SK-N-SH treated with all-trans-retinoic acid at 6 μM for 48 hours (cell line): ENCODE measurements at regions not wholly inside any gene's neighbourhood (a gene's known extent, or its start where the extent isn't known, plus 50 kb on each side); places are given as distances from the start of the nearest gene placed in this dataset.
"Not testable (repeated sequence)": the region's sequence is repeated elsewhere in the genome, so short reads cannot be mapped to it uniquely, and the experiment has no call there.

Experiments
- ATAC-seq: fragments of 200-7000 bp; cut with Tn5 transposase; 3 replicates; pipeline ENCODE4 v1.9.1; 2020; ENCODE audit warnings: mild to moderate bottlenecking, moderate library complexity
- ARNTL ChIP-seq: fragments of 450-650 bp; formaldehyde crosslinking; IDR thresholded peaks from 2 replicates; pipeline ENCODE4 v1.5.0; 2020; ENCODE audit warnings: low read depth, mild to moderate bottlenecking, moderate library complexity, borderline replicate concordance
- BACH2 ChIP-seq: fragments of 250-450 bp; sonication (Bioruptor Pico); IDR thresholded peaks from 2 replicates; pipeline ENCODE4 v1.9.0; 2021; ENCODE audit warnings: mild to moderate bottlenecking, borderline replicate concordance
- CSDC2 ChIP-seq: fragments of 250-450 bp; sonication (Bioruptor Pico); IDR thresholded peaks from 2 replicates; pipeline ENCODE4 v1.5.0; 2020; ENCODE audit warnings: mild to moderate bottlenecking, moderate library complexity
- ESRRG ChIP-seq: fragments of 250-450 bp; sonication (Bioruptor Pico); IDR thresholded peaks from 2 replicates; pipeline ENCODE4 v1.6.1; 2021; ENCODE audit warnings: mild to moderate bottlenecking
- ISL1 ChIP-seq: fragments of 250-450 bp; sonication (Bioruptor Pico); IDR thresholded peaks from 2 replicates; pipeline ENCODE4 v2.1.2; 2022; ENCODE audit warnings: mild to moderate bottlenecking, moderate library complexity
- PPARA ChIP-seq: fragments of 250-450 bp; sonication (Bioruptor Pico); IDR thresholded peaks from 2 replicates; pipeline ENCODE4 v1.5.0; 2020; ENCODE audit warnings: mild to moderate bottlenecking, borderline replicate concordance
- RARB ChIP-seq: fragments of 250-450 bp; sonication (Bioruptor Pico); IDR thresholded peaks from 2 replicates; pipeline ENCODE4 v1.8.0; 2021; ENCODE audit warnings: mild to moderate bottlenecking, moderate library complexity
- TCF4 ChIP-seq: fragments of 250-450 bp; sonication (Bioruptor Pico); IDR thresholded peaks from 2 replicates; pipeline ENCODE4 v1.8.0; 2021; ENCODE audit warnings: mild to moderate bottlenecking, moderate library complexity, borderline replicate concordance
- TOX ChIP-seq: fragments of 250-450 bp; sonication (Bioruptor Pico); IDR thresholded peaks from 2 replicates; pipeline ENCODE4 v1.8.0; 2021; ENCODE audit warnings: mild to moderate bottlenecking, moderate library complexity, borderline replicate concordance
- ZC3H10 ChIP-seq: fragments of 250-450 bp; sonication (Bioruptor Pico); IDR thresholded peaks from 2 replicates; pipeline ENCODE4 v1.5.1; 2021; ENCODE audit warnings: mild to moderate bottlenecking, moderate library complexity
- ZFP3 ChIP-seq: fragments of 250-450 bp; sonication (Bioruptor Pico); IDR thresholded peaks from 2 replicates; pipeline ENCODE4 v1.5.0; 2020; ENCODE audit warnings: mild to moderate bottlenecking, moderate library complexity
- ZNF70 ChIP-seq: fragments of 450-650 bp; formaldehyde crosslinking; IDR thresholded peaks from 2 replicates; pipeline ENCODE4 v1.5.0; 2020; ENCODE audit warnings: mild to moderate bottlenecking, moderate library complexity
- ZNF8 ChIP-seq: fragments of 450-650 bp; formaldehyde crosslinking; IDR thresholded peaks from 2 replicates; pipeline ENCODE4 v1.5.0; 2020; ENCODE audit warnings: mild to moderate bottlenecking, moderate library complexity
- TF ChIP-seq, protein P1 (sequence below): fragments of 250-450 bp; sonication (Bioruptor Pico); IDR thresholded peaks from 2 replicates; pipeline ENCODE4 v1.8.0; 2021; ENCODE audit warnings: low read depth, mild to moderate bottlenecking, moderate library complexity, borderline replicate concordance
- TF ChIP-seq, protein P2 (sequence below): fragments of 250-450 bp; sonication (Bioruptor Pico); IDR thresholded peaks from 2 replicates; pipeline ENCODE4 v1.5.0; 2020; ENCODE audit warnings: mild to moderate bottlenecking, moderate library complexity
- TF ChIP-seq, protein P3 (sequence below): fragments of 250-450 bp; sonication (Bioruptor Pico); IDR thresholded peaks from 2 replicates; pipeline ENCODE4 v1.8.0; 2020; ENCODE audit warnings: mild to moderate bottlenecking, moderate library complexity, borderline replicate concordance
- TF ChIP-seq, protein P4 (sequence below): fragments of 250-450 bp; sonication (Bioruptor Pico); IDR thresholded peaks from 2 replicates; pipeline ENCODE4 v1.5.1; 2020; ENCODE audit warnings: low read depth, mild to moderate bottlenecking, moderate library complexity

DNA sequence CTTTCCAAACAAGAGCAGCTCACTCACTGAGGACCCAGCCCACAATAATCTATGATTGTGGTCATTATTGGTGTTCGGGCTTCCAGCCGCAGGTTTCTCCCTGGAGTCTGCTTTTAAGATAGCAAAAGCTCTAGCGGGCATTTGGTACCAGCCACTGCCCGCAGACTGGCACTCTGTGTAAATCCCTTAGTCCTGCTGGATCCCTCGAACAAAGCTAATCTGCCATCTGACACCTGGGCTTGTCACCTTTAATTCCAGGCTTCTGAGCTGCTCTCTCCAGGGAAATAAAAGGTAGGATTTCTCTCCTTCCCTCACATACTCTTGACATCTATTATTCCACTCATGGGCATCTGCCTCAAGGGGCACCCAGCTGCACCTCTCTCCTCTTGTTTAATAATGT, 158.7 kb downstream of the PDCD6IP start (continued):
- TF ChIP-seq, protein P1, sequence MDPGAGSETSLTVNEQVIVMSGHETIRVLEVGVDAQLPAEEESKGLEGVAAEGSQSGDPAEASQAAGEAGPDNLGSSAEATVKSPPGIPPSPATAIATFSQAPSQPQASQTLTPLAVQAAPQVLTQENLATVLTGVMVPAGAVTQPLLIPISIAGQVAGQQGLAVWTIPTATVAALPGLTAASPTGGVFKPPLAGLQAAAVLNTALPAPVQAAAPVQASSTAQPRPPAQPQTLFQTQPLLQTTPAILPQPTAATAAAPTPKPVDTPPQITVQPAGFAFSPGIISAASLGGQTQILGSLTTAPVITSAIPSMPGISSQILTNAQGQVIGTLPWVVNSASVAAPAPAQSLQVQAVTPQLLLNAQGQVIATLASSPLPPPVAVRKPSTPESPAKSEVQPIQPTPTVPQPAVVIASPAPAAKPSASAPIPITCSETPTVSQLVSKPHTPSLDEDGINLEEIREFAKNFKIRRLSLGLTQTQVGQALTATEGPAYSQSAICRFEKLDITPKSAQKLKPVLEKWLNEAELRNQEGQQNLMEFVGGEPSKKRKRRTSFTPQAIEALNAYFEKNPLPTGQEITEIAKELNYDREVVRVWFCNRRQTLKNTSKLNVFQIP (CRISPR knock-in tag) = no peak
- no peak for TF ChIP-seq TOX (CRISPR knock-in tag)
- no peak for TF ChIP-seq TCF4 (CRISPR knock-in tag)
- TF ChIP-seq, protein P2, sequence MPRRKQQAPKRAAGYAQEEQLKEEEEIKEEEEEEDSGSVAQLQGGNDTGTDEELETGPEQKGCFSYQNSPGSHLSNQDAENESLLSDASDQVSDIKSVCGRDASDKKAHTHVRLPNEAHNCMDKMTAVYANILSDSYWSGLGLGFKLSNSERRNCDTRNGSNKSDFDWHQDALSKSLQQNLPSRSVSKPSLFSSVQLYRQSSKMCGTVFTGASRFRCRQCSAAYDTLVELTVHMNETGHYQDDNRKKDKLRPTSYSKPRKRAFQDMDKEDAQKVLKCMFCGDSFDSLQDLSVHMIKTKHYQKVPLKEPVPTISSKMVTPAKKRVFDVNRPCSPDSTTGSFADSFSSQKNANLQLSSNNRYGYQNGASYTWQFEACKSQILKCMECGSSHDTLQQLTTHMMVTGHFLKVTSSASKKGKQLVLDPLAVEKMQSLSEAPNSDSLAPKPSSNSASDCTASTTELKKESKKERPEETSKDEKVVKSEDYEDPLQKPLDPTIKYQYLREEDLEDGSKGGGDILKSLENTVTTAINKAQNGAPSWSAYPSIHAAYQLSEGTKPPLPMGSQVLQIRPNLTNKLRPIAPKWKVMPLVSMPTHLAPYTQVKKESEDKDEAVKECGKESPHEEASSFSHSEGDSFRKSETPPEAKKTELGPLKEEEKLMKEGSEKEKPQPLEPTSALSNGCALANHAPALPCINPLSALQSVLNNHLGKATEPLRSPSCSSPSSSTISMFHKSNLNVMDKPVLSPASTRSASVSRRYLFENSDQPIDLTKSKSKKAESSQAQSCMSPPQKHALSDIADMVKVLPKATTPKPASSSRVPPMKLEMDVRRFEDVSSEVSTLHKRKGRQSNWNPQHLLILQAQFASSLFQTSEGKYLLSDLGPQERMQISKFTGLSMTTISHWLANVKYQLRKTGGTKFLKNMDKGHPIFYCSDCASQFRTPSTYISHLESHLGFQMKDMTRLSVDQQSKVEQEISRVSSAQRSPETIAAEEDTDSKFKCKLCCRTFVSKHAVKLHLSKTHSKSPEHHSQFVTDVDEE (CRISPR knock-in tag) = no peak

DNA sequence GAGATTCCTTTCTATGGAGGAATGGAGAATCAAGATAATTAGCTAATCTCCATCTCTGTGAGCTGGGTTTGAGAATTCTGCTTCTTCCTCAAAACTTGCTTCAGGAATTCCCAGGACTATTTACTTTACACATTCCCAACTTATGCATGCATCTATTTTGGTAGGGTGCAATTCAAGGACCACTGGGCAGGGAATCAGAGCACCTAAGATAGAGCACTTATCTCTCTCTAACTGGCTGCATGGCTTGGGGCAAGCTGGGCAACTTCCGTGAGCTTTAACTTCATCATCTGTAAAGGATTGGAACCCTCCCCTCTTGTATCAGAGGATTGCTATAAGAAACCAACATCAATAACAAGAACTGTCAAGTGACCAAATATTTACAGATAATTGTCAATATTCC, 160.2 kb downstream of the PDCD6IP start:
- no peak for TF ChIP-seq ZNF70 (CRISPR knock-in tag)
- TF ChIP-seq BACH2 (CRISPR knock-in tag) = no peak
- TF ChIP-seq, protein P3, sequence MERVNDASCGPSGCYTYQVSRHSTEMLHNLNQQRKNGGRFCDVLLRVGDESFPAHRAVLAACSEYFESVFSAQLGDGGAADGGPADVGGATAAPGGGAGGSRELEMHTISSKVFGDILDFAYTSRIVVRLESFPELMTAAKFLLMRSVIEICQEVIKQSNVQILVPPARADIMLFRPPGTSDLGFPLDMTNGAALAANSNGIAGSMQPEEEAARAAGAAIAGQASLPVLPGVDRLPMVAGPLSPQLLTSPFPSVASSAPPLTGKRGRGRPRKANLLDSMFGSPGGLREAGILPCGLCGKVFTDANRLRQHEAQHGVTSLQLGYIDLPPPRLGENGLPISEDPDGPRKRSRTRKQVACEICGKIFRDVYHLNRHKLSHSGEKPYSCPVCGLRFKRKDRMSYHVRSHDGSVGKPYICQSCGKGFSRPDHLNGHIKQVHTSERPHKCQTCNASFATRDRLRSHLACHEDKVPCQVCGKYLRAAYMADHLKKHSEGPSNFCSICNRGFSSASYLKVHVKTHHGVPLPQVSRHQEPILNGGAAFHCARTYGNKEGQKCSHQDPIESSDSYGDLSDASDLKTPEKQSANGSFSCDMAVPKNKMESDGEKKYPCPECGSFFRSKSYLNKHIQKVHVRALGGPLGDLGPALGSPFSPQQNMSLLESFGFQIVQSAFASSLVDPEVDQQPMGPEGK = no peak
- no peak for TF ChIP-seq ZNF8 (CRISPR knock-in tag)
- TF ChIP-seq ARNTL (CRISPR knock-in tag) = no peak
- no peak for TF ChIP-seq ESRRG
- TF ChIP-seq, protein P2 (CRISPR knock-in tag) = no peak
- TF ChIP-seq PPARA = no peak
- no peak for TF ChIP-seq ZFP3
- TF ChIP-seq, protein P4, sequence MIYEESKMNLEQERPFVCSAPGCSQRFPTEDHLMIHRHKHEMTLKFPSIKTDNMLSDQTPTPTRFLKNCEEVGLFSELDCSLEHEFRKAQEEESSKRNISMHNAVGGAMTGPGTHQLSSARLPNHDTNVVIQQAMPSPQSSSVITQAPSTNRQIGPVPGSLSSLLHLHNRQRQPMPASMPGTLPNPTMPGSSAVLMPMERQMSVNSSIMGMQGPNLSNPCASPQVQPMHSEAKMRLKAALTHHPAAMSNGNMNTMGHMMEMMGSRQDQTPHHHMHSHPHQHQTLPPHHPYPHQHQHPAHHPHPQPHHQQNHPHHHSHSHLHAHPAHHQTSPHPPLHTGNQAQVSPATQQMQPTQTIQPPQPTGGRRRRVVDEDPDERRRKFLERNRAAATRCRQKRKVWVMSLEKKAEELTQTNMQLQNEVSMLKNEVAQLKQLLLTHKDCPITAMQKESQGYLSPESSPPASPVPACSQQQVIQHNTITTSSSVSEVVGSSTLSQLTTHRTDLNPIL = no peak
- no peak for TF ChIP-seq RARB (CRISPR knock-in tag)
- TF ChIP-seq ISL1 (CRISPR knock-in tag) = no peak
- no peak for ATAC-seq

DNA sequence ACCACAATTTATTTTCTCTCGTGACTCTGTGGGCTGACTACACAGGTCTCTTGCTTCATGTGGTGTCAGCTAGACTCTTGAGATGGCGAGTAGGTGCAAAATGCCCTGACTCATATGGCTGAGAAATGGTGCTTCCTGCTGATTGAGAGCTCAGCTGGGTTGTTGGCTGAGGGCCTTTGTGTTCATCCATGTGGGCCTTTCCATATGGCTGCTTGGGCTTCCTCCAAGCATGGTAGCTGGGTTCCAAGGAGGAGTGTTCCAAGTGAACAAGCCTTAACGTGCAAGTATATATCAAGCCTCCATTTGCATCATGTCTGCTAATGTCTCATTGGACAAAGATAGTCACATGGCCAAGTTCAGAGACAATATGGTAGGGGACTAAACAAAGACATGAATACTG, 164.0 kb downstream of the PDCD6IP start:
- ATAC-seq = no peak
- no peak for TF ChIP-seq TOX (CRISPR knock-in tag)
- TF ChIP-seq, protein P3 = no peak
- no peak for TF ChIP-seq CSDC2 (CRISPR knock-in tag)
- no peak for TF ChIP-seq ZC3H10 (CRISPR knock-in tag)

DNA sequence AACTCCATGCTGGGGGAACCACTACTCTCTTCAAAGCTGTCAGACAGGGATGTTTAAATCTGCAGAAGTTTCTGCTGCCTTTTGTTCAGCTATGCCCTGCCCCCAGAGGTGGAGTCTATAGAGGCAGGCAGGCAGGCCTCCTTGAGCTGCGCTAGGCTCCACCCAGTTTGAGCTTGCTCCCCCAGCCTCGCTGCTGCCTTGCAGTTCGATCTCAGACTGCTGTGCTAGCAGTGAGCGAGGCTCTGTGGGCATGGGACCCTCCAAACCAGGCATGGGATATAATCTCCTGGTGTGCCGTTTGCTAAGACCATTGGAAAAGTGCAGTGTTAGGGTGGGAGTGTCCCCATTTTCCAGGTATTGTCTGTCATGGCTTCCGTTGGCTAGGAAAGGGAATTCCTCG, 171.8 kb downstream of the PDCD6IP start:
- ATAC-seq = not testable (repeated sequence)
